ENCODE measurements at regions not wholly inside any gene's neighbourhood (a gene's known extent, or its start where the extent isn't known, plus 50 kb on each side); places are given as distances from the start of the nearest gene placed in this dataset.

- Histone ChIP-seq H3K27me3 (ENCODE audit: control insufficient read depth in 2 of 2, insufficient read depth in 2 of 2, low read length in 2 of 2) (no peaks in the 10 kb centered on the region), H3K4me3 (replicated peaks in 1 of 3; ENCODE audit: insufficient read depth in 1 of 3, low read depth in 1 of 3, low read length in 3 of 3) (no peak overlapping the region), H3K9me1 (replicated peaks; ENCODE audit: control insufficient read depth, extremely low read depth, insufficient read depth, low read length) (no peaks in the 10 kb centered on the region), H3K27ac (ENCODE audit: insufficient read depth, low read depth, low read length) (no peak overlapping the region), H2AFZ (ENCODE audit: low read depth, low read length) (no peak overlapping the region), H3K9me3 (replicated peaks; ENCODE audit: control insufficient read depth, insufficient read depth, low read length) (no peaks in the 10 kb centered on the region), H3K9ac (replicated peaks; ENCODE audit: extremely low read depth, insufficient read depth, low read length) (no peak overlapping the region), H3K4me2 (ENCODE audit: insufficient read depth, low read length) (no peak overlapping the region), H3K4me1 (ENCODE audit: control insufficient read depth, extremely low read depth, insufficient read depth, low read length) (no peaks in the 10 kb centered on the region), H3K79me2 (ENCODE audit: control insufficient read depth, insufficient read depth, low read length) (no peaks in the 10 kb centered on the region), H4K20me1 (replicated peaks; ENCODE audit: control insufficient read depth, extremely low read depth, insufficient read depth, low read length) (no peaks in the 10 kb centered on the region), H3K36me3 (ENCODE audit: control insufficient read depth in 2 of 2, extremely low read depth in 1 of 2, insufficient read depth in 2 of 2, low read length in 2 of 2) (no peaks in the 10 kb centered on the region)
- BruUV-seq (replicated peaks), result no TSS peak
- TF ChIP-seq MYC (IDR thresholded peaks at IDR 0.05; ENCODE audit: low read depth, low read length) (no peak), FOS (IDR thresholded peaks at IDR 0.05; ENCODE audit: borderline replicate concordance, insufficient read depth, low read length) (no peak), GATA2 (IDR thresholded peaks at IDR 0.05; ENCODE audit: insufficient read depth, insufficient read length, low read depth, low read length) (no peak), MAX (IDR thresholded peaks at IDR 0.05; ENCODE audit: insufficient read depth, insufficient read length) (no peak), CTCF (IDR thresholded peaks at IDR 0.05; ENCODE audit: extremely low read depth in 1 of 2, insufficient read depth in 1 of 2, low read depth in 1 of 2, low read length in 2 of 2) (no peak), JUN (IDR thresholded peaks at IDR 0.05; ENCODE audit: borderline replicate concordance, insufficient read depth, insufficient read length, low read depth) (no peak), POLR2A (IDR thresholded peaks at IDR 0.05; ENCODE audit: low read depth, low read length) (no peak), EZH2 (IDR thresholded peaks at IDR 0.05; ENCODE audit: borderline replicate concordance, low read depth, low read length, severe bottlenecking) (no peak), POLR2AphosphoS5 (IDR thresholded peaks at IDR 0.05; ENCODE audit: insufficient read depth, low read depth, low read length) (no peak)
- DNase-seq (ENCODE audit: low read depth, low spot score), result no peak
- intact Hi-C loops (cut with micrococcal nuclease) (no loop called here), dilution Hi-C loops (cut with MboI; ENCODE audit: extremely low pct_ligation_motif_present, low sequenced_read_pairs) (no loop called here)
- CTCF ChIA-PET, result no interaction called here
- no peak for FAIRE-seq
- POLR2A ChIA-PET, result no interaction called here
Observed at GRCh38 chr17:53406907-53407306, 415.8 kb upstream of the KIF2B start.
